Natural killer cell (primary cell): ENCODE measurements at regions not wholly inside any gene's neighbourhood (a gene's known extent, or its start where the extent isn't known, plus 50 kb on each side); places are given as distances from the start of the nearest gene placed in this dataset.

Source experiments
- ATAC-seq, 3 donors: fragments of 150-1000 bp in 2 of 3; fragments of 200-7000 bp in 1 of 3; cut with Tn5 transposase; 1 replicate in 1 of 3; 2 replicates in 2 of 3; pipeline ENCODE4 v1.10.0; 2021; ENCODE audit warnings: mild to moderate bottlenecking in 2 of 3, moderate library complexity in 2 of 3
- DNase-seq, 2 donors: peaks; one replicate each; pipeline versions ENCODE4 v3.0.0 to v3.0.0-alpha.2; 2013 to 2021; ENCODE audit warnings: mixed read lengths in 1 of 2
- H3K27ac ChIP-seq: one replicate; pipeline ENCODE4 v1.5.1; 2013; ENCODE audit warnings: mild to moderate bottlenecking, low read length
- H3K27me3 ChIP-seq: one replicate; pipeline ENCODE4 v1.6.1; 2013; ENCODE audit warnings: low read length; ENCODE audit not compliant: control insufficient read depth, insufficient read depth
- H3K36me3 ChIP-seq: one replicate; pipeline ENCODE4 v1.6.1; 2013; ENCODE audit warnings: low read length; ENCODE audit not compliant: control insufficient read depth, insufficient read depth
- H3K4me1 ChIP-seq: one replicate; pipeline ENCODE4 v1.6.1; 2013; ENCODE audit warnings: low read length; ENCODE audit not compliant: control insufficient read depth, insufficient read depth
- H3K4me3 ChIP-seq: one replicate; pipeline ENCODE4 v1.5.1; 2013; ENCODE audit warnings: low read length
- H3K9me3 ChIP-seq: one replicate; pipeline ENCODE4 v1.6.1; 2013; ENCODE audit warnings: low read length; ENCODE audit not compliant: control insufficient read depth, insufficient read depth
- H3K27ac Mint-ChIP-seq, 2 donors: one replicate each; pipeline ENCODE4 v1.8.0; 2022; ENCODE audit warnings: mild to moderate bottlenecking in 2 of 2, mixed read lengths in 2 of 2, moderate library complexity in 1 of 2
- H3K27me3 Mint-ChIP-seq, 2 donors: one replicate each; pipeline ENCODE4 v1.8.0; 2022; ENCODE audit warnings: low read depth in 2 of 2, mixed read lengths in 2 of 2
- H3K36me3 Mint-ChIP-seq: one replicate; pipeline ENCODE4 v1.8.0; 2022; ENCODE audit warnings: mixed read lengths
- H3K4me1 Mint-ChIP-seq, 2 donors: one replicate each; pipeline ENCODE4 v1.8.0; 2022; ENCODE audit warnings: mixed read lengths in 2 of 2
- H3K4me3 Mint-ChIP-seq: one replicate; pipeline ENCODE4 v1.8.0; 2022; ENCODE audit warnings: mild to moderate bottlenecking, moderate library complexity, mixed read lengths
- H3K9me3 Mint-ChIP-seq, 2 donors: one replicate each; pipeline ENCODE4 v1.8.0; 2022; ENCODE audit warnings: mixed read lengths in 2 of 2
- CTCF ChIP-seq: fragments of 200-600 bp; IDR thresholded peaks from one replicate; pipeline ENCODE4 v1.8.0; 2022; ENCODE audit warnings: antibody characterized with exemption
- WGBS: methylation state at CpG from one replicate; pipeline ENCODE4 v1.1.7; 2013; ENCODE audit warnings: missing lambda C conversion rate; ENCODE audit not compliant: insufficient coverage; 5-methylcytosine and 5-hydroxymethylcytosine counted together
- intact Hi-C: fragments of 100-400 bp; cut with micrococcal nuclease; formaldehyde crosslinking; loops from one replicate; pipeline ENCODE4 v1.14.2; 2022

- Mint-ChIP-seq H3K4me3 (no peak overlapping the region), H3K27ac (no peak overlapping the region), H3K9me3 (no peaks in the 10 kb centered on the region), H3K27me3 (peaks cover 2 to 6% of the 10 kb centered on the region in 2 donors), H3K36me3 (no peaks in the 10 kb centered on the region), H3K4me1 (peaks cover 22 to 24% of the 10 kb centered on the region in 2 donors)
- 78% methylated on average over 6 of the region's 7 CpGs for WGBS
- no peak overlapping the region for H3K4me3 ChIP-seq
- intact Hi-C loops, result no loop called here
- no peaks in the 10 kb centered on the region for H3K4me1 ChIP-seq
- no peaks in the 10 kb centered on the region for H3K9me3 ChIP-seq
- H3K27ac ChIP-seq, result no peak overlapping the region
- no peaks in the 10 kb centered on the region for H3K27me3 ChIP-seq
- no peak for TF ChIP-seq CTCF
- DNase-seq, result no peak
- ATAC-seq, result no peak
- H3K36me3 ChIP-seq, result no peaks in the 10 kb centered on the region
Observed at GRCh38 chr20:11216451-11217314, 542.9 kb upstream of the JAG1 start.

GRCh38 chr20:11217326-11218172 lies 543.8 kb upstream of the JAG1 start:
- no peaks in the 10 kb centered on the region for H3K9me3 ChIP-seq
- no peaks in the 10 kb centered on the region for H3K36me3 ChIP-seq
- no peak for DNase-seq
- intact Hi-C loops, result no loop called here
- no peaks in the 10 kb centered on the region for H3K9me3 Mint-ChIP-seq
- no peak overlapping the region for H3K27ac Mint-ChIP-seq
- H3K27me3 ChIP-seq, result no peaks in the 10 kb centered on the region
- no peaks in the 10 kb centered on the region for H3K4me1 ChIP-seq
- H3K27ac ChIP-seq, result no peak overlapping the region
- no peak overlapping the region for H3K4me3 Mint-ChIP-seq
- H3K27me3 Mint-ChIP-seq, result peaks cover 6% of the 10 kb centered on the region in 2 donors
- no peak for TF ChIP-seq CTCF
- 9% methylated on average over 4 of the region's 6 CpGs for WGBS
- peaks cover 22 to 24% of the 10 kb centered on the region in 2 donors for H3K4me1 Mint-ChIP-seq
- peak in 1 of 3 donors; percentile 69 for ATAC-seq
- H3K4me3 ChIP-seq, result no peak overlapping the region
- H3K36me3 Mint-ChIP-seq, result no peaks in the 10 kb centered on the region

DNA sequence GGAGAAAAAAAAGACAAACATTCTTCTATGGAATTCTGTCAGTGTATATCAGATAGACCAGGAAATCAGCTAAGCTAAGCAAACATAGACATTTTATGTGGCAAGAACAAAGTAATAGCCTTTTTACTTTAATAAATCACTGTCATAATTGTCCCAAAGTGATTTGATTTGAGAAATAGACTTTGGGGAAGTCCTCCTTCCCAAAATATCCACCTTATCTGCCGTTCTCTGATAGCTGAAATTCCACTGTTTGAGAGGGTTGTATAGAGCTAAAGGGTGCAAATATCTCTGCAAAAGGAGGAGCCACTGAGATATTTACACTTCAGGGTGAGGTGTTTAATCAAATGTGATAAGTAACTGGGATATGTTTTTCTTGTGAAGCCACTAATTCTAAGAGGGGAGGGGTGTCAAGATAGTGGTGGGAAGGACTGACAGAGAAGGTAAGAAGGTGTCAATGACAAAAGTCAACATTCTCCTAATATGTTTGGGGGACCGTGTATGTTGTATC lies 544.4 kb upstream of the JAG1 start:
- Histone ChIP-seq H3K9me3 (no peaks in the 10 kb centered on the region), H3K36me3 (no peaks in the 10 kb centered on the region), H3K27ac (no peak overlapping the region), H3K4me1 (no peaks in the 10 kb centered on the region), H3K27me3 (no peaks in the 10 kb centered on the region), H3K4me3 (no peak overlapping the region)
- Mint-ChIP-seq H3K27me3 (peaks cover 4 to 6% of the 10 kb centered on the region in 2 donors), H3K27ac (no peak overlapping the region), H3K4me3 (no peak overlapping the region), H3K9me3 (no peaks in the 10 kb centered on the region), H3K36me3 (no peaks in the 10 kb centered on the region), H3K4me1 (peaks cover 22 to 24% of the 10 kb centered on the region in 2 donors)
- no peak for TF ChIP-seq CTCF
- no peak for DNase-seq
- ATAC-seq, result no peak
- intact Hi-C loops, result no loop called here
- 44% methylated on average over 1 of the region's 2 CpGs for WGBS
